ENCODE measurements at regions not wholly inside any gene's neighbourhood (a gene's known extent, or its start where the extent isn't known, plus 50 kb on each side); places are given as distances from the start of the nearest gene placed in this dataset.

GRCh38 chr4:20408611-20409010, 156.9 kb downstream of the SLIT2 start:
- TF ChIP-seq, protein P1, sequence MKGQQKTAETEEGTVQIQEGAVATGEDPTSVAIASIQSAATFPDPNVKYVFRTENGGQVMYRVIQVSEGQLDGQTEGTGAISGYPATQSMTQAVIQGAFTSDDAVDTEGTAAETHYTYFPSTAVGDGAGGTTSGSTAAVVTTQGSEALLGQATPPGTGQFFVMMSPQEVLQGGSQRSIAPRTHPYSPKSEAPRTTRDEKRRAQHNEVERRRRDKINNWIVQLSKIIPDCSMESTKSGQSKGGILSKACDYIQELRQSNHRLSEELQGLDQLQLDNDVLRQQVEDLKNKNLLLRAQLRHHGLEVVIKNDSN (IDR thresholded peaks at IDR 0.05) = no peak

DNA sequence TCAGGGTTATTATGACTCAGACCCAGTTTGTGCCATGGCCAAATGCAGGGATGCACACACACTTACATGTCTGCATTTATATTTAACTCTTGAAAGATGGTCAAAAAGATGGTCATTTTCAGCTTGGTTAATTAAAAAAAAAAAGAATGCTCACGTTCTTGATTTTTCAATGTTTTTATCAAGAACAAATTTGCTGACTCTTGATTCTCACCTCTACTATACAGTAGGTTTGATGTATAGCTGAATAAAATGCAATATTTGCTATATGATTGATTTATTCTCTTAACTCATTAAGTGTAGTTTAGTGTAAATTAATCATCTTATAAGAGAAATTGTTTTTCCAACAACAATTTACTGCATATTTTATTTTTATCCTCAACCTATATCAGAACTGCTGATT, 160.4 kb downstream of the SLIT2 start:
- TF ChIP-seq CEBPB (IDR thresholded peaks at IDR 0.05) (no peak), TCF12 (IDR thresholded peaks at IDR 0.05; ENCODE audit: low read depth) (no peak), EP300 (IDR thresholded peaks at IDR 0.05; ENCODE audit: borderline replicate concordance) (no peak), TEAD4 (IDR thresholded peaks at IDR 0.05) (no peak)
- TF ChIP-seq, protein P2, sequence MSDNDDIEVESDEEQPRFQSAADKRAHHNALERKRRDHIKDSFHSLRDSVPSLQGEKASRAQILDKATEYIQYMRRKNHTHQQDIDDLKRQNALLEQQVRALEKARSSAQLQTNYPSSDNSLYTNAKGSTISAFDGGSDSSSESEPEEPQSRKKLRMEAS (IDR thresholded peaks at IDR 0.05) = no peak

GRCh38 chr4:20416800-20417199, 165.1 kb downstream of the SLIT2 start:
- TF ChIP-seq ZBTB7A (IDR thresholded peaks at IDR 0.05; ENCODE audit: low read depth) (no peak), NFIC (IDR thresholded peaks at IDR 0.05) (no peak), RAD21 (IDR thresholded peaks at IDR 0.05; ENCODE audit: low read depth) (no peak), CREB1 (IDR thresholded peaks at IDR 0.05; ENCODE audit: low read depth) (no peak), EGR1 (IDR thresholded peaks at IDR 0.05) (no peak), TEAD4 (IDR thresholded peaks at IDR 0.05) (no peak), TCF12 (IDR thresholded peaks at IDR 0.05; ENCODE audit: low read depth) (no peak), YY1 (IDR thresholded peaks at IDR 0.05; ENCODE audit: low read depth) (no peak), TAF1 (IDR thresholded peaks at IDR 0.05; ENCODE audit: low read depth) (no peak), CEBPB (IDR thresholded peaks at IDR 0.05) (no peak), EP300 (IDR thresholded peaks at IDR 0.05; ENCODE audit: borderline replicate concordance) (no peak)
- TF ChIP-seq, protein P2 (IDR thresholded peaks at IDR 0.05) = no peak
- TF ChIP-seq, protein P1 (IDR thresholded peaks at IDR 0.05) = no peak
- TF ChIP-seq, protein P3, sequence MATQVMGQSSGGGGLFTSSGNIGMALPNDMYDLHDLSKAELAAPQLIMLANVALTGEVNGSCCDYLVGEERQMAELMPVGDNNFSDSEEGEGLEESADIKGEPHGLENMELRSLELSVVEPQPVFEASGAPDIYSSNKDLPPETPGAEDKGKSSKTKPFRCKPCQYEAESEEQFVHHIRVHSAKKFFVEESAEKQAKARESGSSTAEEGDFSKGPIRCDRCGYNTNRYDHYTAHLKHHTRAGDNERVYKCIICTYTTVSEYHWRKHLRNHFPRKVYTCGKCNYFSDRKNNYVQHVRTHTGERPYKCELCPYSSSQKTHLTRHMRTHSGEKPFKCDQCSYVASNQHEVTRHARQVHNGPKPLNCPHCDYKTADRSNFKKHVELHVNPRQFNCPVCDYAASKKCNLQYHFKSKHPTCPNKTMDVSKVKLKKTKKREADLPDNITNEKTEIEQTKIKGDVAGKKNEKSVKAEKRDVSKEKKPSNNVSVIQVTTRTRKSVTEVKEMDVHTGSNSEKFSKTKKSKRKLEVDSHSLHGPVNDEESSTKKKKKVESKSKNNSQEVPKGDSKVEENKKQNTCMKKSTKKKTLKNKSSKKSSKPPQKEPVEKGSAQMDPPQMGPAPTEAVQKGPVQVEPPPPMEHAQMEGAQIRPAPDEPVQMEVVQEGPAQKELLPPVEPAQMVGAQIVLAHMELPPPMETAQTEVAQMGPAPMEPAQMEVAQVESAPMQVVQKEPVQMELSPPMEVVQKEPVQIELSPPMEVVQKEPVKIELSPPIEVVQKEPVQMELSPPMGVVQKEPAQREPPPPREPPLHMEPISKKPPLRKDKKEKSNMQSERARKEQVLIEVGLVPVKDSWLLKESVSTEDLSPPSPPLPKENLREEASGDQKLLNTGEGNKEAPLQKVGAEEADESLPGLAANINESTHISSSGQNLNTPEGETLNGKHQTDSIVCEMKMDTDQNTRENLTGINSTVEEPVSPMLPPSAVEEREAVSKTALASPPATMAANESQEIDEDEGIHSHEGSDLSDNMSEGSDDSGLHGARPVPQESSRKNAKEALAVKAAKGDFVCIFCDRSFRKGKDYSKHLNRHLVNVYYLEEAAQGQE (IDR thresholded peaks at IDR 0.05; ENCODE audit: low read depth) = no peak

DNA sequence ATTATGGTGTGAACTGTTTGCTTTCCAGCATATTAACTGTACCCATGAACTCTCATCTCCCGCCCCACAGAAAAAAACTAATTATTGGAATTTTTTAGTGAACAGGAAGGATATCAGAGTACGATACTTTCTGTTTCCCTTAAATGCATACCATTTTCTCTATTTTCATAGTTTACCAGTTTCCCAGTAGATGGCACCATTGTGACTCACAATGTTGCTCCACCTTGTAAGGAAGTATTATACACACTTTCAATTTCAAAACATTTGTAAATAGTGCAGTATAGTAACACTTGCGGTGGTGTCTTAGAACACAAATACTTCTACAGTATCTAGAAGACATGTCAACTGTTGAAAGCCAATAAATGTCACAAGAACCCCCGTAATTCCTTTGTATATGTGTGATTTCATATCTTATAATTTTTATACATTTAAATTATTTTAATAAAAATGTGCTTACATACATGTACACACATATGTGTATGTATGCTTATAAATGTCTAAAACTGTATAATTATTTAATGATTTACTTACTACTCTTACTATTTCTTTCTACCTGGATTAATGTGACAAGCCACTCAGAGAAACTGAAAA, 167.3 kb downstream of the SLIT2 start:
- TF ChIP-seq RAD21 (IDR thresholded peaks at IDR 0.05; ENCODE audit: low read depth) (peak; percentile 54), CEBPB (IDR thresholded peaks at IDR 0.05) (no peak), FOXM1 (IDR thresholded peaks at IDR 0.05; ENCODE audit: borderline replicate concordance, low read depth) (no peak), TCF12 (IDR thresholded peaks at IDR 0.05; ENCODE audit: low read depth) (no peak)
- TF ChIP-seq, protein P2 (IDR thresholded peaks at IDR 0.05) = no peak

- no peak for TF ChIP-seq TAF1 (IDR thresholded peaks at IDR 0.05; ENCODE audit: low read depth)
These were observed 169.4 kb downstream of the SLIT2 start for GRCh38 chr4:20420916-20421602.

DNA sequence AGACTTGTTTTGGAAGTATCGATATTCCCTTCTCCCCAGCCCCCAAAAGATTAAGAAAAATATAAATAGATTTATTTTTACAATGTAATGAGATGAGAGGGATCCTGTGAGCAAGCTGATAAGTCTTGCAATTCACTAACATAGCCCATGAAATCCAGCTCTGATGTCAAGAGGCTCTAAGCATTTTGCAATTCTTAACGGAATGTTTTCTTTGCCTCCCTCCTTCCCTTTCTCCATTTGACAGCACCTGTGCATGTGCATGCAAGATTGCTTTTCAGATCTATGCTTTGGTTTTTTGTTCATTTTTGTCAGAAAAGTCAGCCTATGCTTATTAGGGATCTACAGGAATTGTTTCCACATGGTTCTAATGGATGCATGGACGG, 169.9 kb downstream of the SLIT2 start:
- no peak for TF ChIP-seq CEBPB (IDR thresholded peaks at IDR 0.05)
- TF ChIP-seq CREB1 (IDR thresholded peaks at IDR 0.05; ENCODE audit: low read depth) = no peak
- TF ChIP-seq, protein P1 (IDR thresholded peaks at IDR 0.05) = no peak
- TF ChIP-seq FOXM1 (IDR thresholded peaks at IDR 0.05; ENCODE audit: borderline replicate concordance, low read depth) = no peak
- no peak for TF ChIP-seq TEAD4 (IDR thresholded peaks at IDR 0.05)
- TF ChIP-seq ZBTB7A (IDR thresholded peaks at IDR 0.05; ENCODE audit: low read depth) = no peak
- TF ChIP-seq TAF1 (IDR thresholded peaks at IDR 0.05; ENCODE audit: low read depth) = no peak
- TF ChIP-seq TCF12 (IDR thresholded peaks at IDR 0.05; ENCODE audit: low read depth) = no peak
- TF ChIP-seq YY1 (IDR thresholded peaks at IDR 0.05; ENCODE audit: low read depth) = no peak

- TF ChIP-seq CEBPB (IDR thresholded peaks at IDR 0.05) (0 out of 2 replicates have a peak, but pooled peaks have one; percentile 4), RAD21 (IDR thresholded peaks at IDR 0.05; ENCODE audit: low read depth) (peak; percentile 65)
- TF ChIP-seq, protein P1 (IDR thresholded peaks at IDR 0.05) = no peak
These were observed 170.7 kb downstream of the SLIT2 start for GRCh38 chr4:20422398-20422797.
